IgD-negative memory B cell (primary cell): ENCODE measurements at regions not wholly inside any gene's neighbourhood (a gene's known extent, or its start where the extent isn't known, plus 50 kb on each side); places are given as distances from the start of the nearest gene placed in this dataset.

Experiments
- H3K27ac Mint-ChIP-seq, 3 donors: one replicate each; pipeline ENCODE4 v1.8.0; 2020 to 2022; ENCODE audit warnings: mild to moderate bottlenecking in 3 of 3, mixed read lengths in 3 of 3, moderate library complexity in 1 of 3
- H3K27me3 Mint-ChIP-seq: one replicate; pipeline ENCODE4 v1.8.0; 2021; ENCODE audit warnings: mixed read lengths
- H3K36me3 Mint-ChIP-seq: one replicate; pipeline ENCODE4 v1.8.0; 2020; ENCODE audit warnings: mild to moderate bottlenecking, mixed read lengths
- H3K4me1 Mint-ChIP-seq, 3 donors: one replicate each; pipeline ENCODE4 v1.8.0; 2020 to 2022; ENCODE audit warnings: mixed read lengths in 3 of 3, mild to moderate bottlenecking in 1 of 3
- H3K4me3 Mint-ChIP-seq, 4 donors: one replicate each; pipeline ENCODE4 v1.8.0; 2020 to 2022; ENCODE audit warnings: mild to moderate bottlenecking in 4 of 4, mixed read lengths in 4 of 4, moderate library complexity in 3 of 4
- H3K9me3 Mint-ChIP-seq, 3 donors: one replicate each; pipeline ENCODE4 v1.8.0; 2020 to 2021; ENCODE audit warnings: mixed read lengths in 3 of 3, mild to moderate bottlenecking in 1 of 3

DNA sequence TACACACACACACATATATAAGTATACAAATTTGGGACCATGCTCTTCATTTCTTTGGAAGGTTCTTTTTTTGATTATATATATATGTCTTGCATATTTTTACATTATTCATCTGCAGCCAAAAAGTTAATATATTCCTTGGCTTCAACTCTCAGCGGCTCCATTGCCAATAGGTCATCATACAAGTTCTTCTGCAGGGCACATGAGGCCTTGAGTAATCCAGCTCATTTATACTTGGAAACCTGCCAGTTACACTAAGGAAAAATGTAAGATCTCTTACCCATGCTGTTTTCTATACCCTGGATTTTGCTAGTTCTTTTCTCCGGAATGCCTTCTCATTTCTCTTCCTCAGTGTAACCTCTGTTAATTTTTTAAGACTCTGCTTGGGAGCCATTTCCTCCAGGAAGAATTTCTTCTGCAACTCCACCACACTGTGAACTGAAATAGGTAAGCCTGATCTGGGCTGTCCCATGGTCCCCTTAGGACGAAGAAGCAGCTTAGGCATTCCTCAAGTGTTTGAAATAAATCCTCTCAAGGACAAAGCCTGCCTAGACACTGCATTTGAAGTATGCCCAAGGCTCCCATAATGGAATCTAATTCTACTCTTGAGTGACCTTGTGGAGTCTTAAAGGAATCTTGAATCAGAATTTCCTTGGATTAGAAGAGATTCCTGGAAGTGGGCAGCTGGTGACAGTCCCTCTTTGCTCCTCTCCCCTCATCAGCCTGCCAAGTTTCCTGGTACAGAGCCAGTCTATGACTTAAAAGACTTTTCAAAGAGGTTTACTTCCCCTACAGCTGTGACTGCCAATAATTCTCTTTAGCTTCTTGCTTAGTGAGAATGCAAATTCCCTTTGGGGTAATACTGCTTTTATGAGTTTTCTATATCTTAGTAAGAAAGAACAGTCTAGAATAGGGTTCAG lies 182.8 kb downstream of the C11orf87 start:
- Mint-ChIP-seq H3K4me3 (no peak overlapping the region), H3K4me1 (no peaks in the 10 kb centered on the region), H3K36me3 (peaks cover 1% of the 10 kb centered on the region), H3K27me3 (no peaks in the 10 kb centered on the region), H3K27ac (no peak overlapping the region), H3K9me3 (peaks cover 0 to 4% (median 0%) of the 10 kb centered on the region in 3 donors)

DNA sequence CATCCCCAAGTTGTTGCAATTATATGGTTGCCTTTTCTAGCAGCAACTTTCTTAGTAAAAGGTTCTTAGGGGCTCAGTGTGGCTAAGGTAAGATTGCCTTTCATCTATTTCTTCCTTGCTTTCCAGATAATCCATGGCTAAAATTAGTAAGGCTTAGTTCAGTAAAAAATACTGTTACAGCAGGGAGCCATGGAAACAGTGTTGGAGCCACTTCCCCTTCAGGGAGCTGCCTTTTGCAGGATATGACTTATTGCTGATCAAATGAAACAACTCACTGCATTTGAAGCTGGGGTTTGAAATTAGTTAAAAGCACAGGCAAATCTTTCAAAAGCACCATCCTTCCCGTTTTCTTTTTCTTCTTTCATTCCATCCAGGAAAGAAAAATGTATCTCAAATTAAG lies 184.3 kb downstream of the C11orf87 start:
- Mint-ChIP-seq H3K27ac (no peak overlapping the region), H3K4me1 (no peaks in the 10 kb centered on the region), H3K36me3 (peaks cover 1% of the 10 kb centered on the region), H3K4me3 (no peak overlapping the region), H3K9me3 (peaks cover 0 to 4% (median 0%) of the 10 kb centered on the region in 3 donors), H3K27me3 (peaks cover 1% of the 10 kb centered on the region)

DNA sequence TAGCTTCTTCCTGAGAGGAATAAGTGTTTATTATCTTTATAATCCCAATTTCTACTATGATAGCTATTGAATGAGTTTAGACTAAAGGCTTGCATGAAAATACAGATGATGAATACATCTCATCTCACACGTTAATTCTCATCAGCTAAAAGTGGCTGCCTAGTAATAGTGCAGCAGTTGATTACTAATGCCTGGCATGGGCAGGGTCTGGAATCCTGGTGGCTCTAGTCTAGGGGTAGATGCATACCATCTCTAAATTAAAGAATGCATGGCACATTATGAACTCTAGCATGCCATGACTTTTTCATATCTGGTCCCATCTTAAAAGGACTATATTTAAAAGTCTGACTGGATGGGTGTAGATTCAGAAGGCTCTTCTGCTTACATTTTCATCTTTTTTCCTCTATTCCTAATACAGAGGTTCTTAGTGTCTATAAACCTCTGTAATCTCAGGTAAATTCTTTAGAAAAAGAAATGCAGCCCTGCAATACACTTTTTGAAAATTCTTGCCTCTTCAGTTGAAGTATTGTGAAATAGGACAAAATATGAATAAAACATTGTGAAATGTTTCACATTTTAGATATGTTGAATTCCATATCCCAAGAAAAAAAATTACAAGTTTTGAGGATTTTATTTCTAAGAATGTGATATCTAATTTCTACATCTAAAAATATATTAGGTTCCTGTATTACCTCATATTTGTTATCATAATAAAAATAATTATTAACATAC lies 187.6 kb downstream of the C11orf87 start:
- Mint-ChIP-seq H3K36me3 (peaks cover 1% of the 10 kb centered on the region), H3K4me1 (no peaks in the 10 kb centered on the region), H3K9me3 (peaks cover 0 to 9% (median 0%) of the 10 kb centered on the region in 3 donors), H3K27me3 (peaks cover 1% of the 10 kb centered on the region), H3K4me3 (no peak overlapping the region), H3K27ac (no peak overlapping the region)

DNA sequence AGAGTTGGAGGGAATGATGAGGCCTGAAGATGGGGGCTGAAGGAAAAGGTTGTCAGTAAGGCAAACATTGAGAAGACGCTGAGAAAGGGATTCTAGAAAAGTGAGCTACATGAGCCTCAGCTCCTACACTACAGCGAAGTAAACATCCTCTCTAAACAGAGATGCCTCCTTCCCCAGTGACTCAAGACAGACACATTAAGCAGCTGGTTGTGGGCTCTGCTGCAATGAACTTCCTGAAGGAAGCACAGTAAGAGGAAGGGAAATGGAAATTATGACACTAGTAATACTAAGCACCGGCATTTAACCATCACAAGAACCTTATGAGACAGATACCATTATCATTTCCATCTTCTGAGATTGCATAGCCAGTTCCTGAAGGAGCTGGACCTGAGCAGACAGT lies 190.5 kb downstream of the C11orf87 start:
- Mint-ChIP-seq H3K4me3 (no peak overlapping the region), H3K36me3 (peaks cover 1% of the 10 kb centered on the region), H3K9me3 (peaks cover 0 to 7% (median 0%) of the 10 kb centered on the region in 3 donors), H3K27ac (no peak overlapping the region), H3K4me1 (no peaks in the 10 kb centered on the region), H3K27me3 (peaks cover 1% of the 10 kb centered on the region)

DNA sequence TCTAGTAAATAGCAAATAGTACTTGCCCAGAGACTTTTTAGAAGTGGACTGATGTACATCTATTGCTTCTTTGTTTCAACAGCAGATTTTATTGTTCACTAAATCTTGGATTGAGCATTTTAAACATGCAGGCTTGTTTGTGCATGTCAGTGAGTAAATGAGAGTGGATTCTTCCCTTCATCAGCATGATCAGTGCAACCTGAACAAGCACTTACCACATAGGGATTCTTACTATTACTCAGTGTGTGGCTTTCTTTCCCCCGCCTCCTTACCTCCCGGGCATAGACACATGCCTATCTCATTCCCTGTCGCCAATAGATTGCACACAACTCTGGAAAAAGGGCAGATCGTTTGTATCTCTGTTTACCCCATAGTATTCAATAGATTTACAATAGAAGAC lies 197.5 kb downstream of the C11orf87 start:
- Mint-ChIP-seq H3K4me1 (no peaks in the 10 kb centered on the region), H3K4me3 (no peak overlapping the region), H3K27ac (no peak overlapping the region), H3K9me3 (peaks cover 0 to 14% (median 8%) of the 10 kb centered on the region in 3 donors), H3K36me3 (no peaks in the 10 kb centered on the region), H3K27me3 (peaks cover 3% of the 10 kb centered on the region)

DNA sequence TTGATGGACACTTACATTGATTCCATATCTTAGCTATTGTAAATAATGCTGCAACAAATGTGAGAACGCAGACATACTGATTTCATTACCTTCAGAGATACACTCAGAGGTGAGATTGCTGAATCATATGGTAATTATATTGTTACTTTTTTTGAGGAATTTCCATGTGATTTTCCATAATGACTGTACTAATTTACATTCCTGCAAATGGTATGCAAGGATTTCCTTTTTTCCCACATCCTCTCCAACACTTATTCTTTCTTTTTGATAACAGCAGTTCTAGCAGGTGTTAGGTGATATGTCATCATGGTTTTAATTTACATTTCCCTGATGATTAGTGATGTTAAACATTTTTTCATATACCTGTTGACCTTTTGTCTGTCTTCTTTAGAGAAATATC lies 207.7 kb downstream of the C11orf87 start:
- Mint-ChIP-seq H3K4me3 (no peak overlapping the region), H3K27me3 (no peaks in the 10 kb centered on the region), H3K4me1 (no peaks in the 10 kb centered on the region)

DNA sequence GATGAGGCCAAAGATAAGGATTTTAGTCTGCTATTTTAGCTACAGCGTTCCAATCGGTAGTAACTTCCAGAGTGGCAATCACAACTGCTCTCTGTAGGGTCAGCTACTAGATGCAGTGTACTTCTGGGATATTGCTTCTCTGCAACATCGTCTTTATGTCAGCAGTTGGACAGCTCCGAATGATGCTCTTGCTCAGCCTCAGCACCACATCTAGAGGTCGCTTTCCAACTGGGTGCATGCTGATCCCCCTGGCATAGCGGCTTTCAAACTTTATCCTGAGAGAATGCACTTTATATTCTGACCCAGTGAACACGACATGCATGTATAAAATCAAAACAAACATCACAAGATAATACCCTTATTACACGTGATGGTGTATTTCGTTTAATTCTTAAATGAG lies 219.6 kb downstream of the C11orf87 start:
- Mint-ChIP-seq H3K4me3 (no peak overlapping the region), H3K27me3 (no peaks in the 10 kb centered on the region), H3K27ac (no peak overlapping the region), H3K36me3 (no peaks in the 10 kb centered on the region), H3K4me1 (no peaks in the 10 kb centered on the region), H3K9me3 (peaks cover 0 to 4% (median 0%) of the 10 kb centered on the region in 3 donors)

More for the DNA sequence above, 207.7 kb downstream of the C11orf87 start:
- H3K27ac Mint-ChIP-seq: no peak overlapping the region
- peaks cover 0 to 12% (median 9%) of the 10 kb centered on the region in 3 donors for H3K9me3 Mint-ChIP-seq
- H3K36me3 Mint-ChIP-seq: no peaks in the 10 kb centered on the region

DNA sequence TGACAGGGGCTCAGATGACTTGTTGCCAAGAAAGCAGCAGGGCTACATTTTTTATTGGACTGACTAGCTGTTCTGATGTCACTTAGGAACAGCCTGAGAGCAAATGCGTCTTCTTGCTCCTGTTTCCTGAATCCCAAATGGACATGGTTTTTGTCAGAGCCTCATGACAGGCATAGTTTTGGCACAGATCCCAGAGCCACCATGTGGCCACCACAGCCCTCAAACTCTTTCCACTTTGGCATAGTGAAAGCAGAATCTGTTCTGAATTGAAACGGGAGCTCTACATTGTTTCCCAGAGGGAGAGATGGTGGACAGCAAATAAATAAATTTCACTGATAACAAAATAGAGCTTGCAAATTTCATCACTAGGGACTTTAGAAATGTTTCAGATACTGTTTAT lies 222.2 kb downstream of the C11orf87 start:
- H3K4me3 Mint-ChIP-seq: no peak overlapping the region
- H3K36me3 Mint-ChIP-seq: no peaks in the 10 kb centered on the region
- H3K9me3 Mint-ChIP-seq: no peaks in the 10 kb centered on the region
- H3K4me1 Mint-ChIP-seq: no peaks in the 10 kb centered on the region
- H3K27ac Mint-ChIP-seq: no peak overlapping the region
- H3K27me3 Mint-ChIP-seq: no peaks in the 10 kb centered on the region

DNA sequence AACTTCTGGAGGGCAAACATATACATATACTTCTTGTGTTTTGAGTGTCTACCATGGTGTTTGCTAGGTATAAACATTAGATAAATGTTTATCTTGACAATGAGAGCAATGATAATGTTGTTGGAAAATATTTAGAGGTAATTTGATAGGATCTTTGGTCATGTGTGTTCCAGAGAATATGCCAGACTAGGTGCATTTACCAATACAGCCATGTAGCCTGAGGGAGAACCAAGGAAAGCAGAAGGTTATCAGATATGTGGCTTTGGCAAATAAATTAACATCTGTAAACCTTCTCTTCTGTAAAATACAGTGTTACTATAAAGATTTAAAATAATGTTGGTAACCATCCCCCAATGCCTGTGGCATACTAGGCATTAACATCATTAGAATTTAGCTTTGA lies 226.8 kb downstream of the C11orf87 start:
- Mint-ChIP-seq H3K4me3 (no peak overlapping the region), H3K27me3 (no peaks in the 10 kb centered on the region), H3K36me3 (no peaks in the 10 kb centered on the region), H3K4me1 (no peaks in the 10 kb centered on the region), H3K27ac (no peak overlapping the region), H3K9me3 (no peaks in the 10 kb centered on the region)

DNA sequence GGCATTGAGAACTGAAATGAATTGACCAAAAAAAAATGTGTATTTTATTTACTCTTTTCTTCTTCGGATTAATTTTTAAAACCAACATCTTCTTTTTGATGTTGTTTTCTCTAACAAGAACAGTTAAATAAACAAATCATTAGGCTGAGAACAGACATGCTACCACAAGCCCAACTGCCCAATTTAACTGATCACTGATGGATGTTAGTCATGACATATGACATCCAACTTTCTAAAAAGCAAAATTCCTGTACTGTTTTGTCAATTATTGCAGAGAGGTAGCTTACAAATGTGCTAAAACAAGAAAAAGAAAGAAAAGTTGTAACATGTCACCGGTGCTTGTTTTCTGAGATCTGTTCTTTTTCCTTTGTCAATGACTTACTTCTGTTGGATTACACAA lies 232.1 kb downstream of the C11orf87 start:
- no peaks in the 10 kb centered on the region for H3K4me1 Mint-ChIP-seq
- H3K27ac Mint-ChIP-seq: no peak overlapping the region
- no peak overlapping the region for H3K4me3 Mint-ChIP-seq
- no peaks in the 10 kb centered on the region for H3K27me3 Mint-ChIP-seq
- H3K36me3 Mint-ChIP-seq: no peaks in the 10 kb centered on the region
- no peaks in the 10 kb centered on the region for H3K9me3 Mint-ChIP-seq

DNA sequence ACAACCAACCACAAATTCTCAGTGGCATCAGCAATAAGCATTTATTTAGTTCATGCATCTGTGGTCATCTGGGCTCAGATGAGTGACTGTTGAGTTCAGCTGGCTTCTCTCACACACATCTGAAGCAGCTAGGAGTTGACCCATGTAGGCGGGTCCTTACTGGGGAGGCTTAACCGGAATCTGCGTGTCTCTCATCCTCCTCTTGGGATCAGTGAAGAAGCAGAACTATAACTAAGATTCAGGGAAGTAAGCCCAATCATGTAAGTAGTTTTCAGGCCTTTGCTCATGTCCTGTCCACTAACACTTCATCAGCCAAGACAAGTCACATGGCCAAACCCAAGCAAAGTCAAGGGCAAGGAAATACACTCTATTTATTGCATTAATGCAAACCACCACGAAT lies 236.2 kb downstream of the C11orf87 start:
- Mint-ChIP-seq H3K27ac (no peak overlapping the region), H3K27me3 (peaks cover 3% of the 10 kb centered on the region), H3K9me3 (no peaks in the 10 kb centered on the region), H3K4me1 (no peaks in the 10 kb centered on the region), H3K36me3 (no peaks in the 10 kb centered on the region), H3K4me3 (no peak overlapping the region)

DNA sequence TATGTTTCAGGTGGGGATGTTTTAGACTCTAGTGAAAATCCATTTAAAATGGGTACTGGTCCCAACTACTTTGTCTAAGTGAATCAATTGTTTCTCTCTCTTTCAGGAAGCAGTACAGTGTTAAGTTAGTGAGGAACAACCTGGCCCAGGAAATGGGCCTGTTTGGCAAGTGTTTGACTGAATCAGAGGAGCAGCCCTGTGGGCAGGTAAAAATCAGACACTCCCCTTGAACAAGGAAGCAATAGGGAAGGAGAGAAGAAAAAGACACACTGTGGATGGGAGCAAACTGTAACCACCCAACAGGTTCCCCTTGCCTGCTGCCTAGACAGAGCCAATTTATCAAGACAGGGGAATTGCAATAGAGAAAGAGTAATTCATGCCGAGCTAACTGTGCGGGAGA lies 245.7 kb downstream of the C11orf87 start:
- Mint-ChIP-seq H3K4me1 (no peaks in the 10 kb centered on the region), H3K9me3 (peaks cover 0 to 6% (median 5%) of the 10 kb centered on the region in 3 donors), H3K36me3 (no peaks in the 10 kb centered on the region), H3K27me3 (peaks cover 1% of the 10 kb centered on the region), H3K4me3 (no peak overlapping the region), H3K27ac (no peak overlapping the region)

DNA sequence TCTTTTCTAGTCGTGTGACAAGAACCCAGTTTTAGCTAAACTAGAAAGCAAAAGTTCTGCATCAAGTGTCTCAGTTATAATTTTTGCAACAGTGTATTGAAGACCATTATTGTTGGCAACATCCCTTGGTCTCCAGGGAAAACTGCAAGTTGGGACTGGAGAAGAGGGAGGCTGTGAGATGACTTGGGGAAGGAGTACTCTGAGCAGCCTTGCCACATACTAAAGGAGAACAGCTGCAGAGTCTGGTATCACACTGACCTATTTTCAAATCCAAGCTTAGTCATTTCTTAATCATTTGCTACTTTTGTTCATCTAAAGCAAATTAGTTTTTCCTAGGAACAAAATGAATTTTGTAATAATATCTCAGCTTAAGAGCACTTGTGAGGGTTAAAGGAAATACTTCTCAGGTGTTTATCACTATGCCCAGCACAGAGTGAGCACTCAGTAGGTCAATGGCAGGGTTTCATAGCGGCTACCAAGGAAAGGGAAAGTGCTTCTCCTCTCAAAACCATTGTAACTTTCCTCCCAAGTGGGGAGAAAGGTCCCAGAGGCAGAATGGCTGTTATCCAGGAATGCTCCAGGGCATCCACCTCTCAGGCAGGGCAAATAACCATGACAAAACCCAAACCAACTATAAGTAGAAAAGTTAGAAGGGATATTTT lies 247.1 kb downstream of the C11orf87 start:
- no peaks in the 10 kb centered on the region for H3K4me1 Mint-ChIP-seq
- H3K36me3 Mint-ChIP-seq: no peaks in the 10 kb centered on the region
- no peak overlapping the region for H3K27ac Mint-ChIP-seq

DNA sequence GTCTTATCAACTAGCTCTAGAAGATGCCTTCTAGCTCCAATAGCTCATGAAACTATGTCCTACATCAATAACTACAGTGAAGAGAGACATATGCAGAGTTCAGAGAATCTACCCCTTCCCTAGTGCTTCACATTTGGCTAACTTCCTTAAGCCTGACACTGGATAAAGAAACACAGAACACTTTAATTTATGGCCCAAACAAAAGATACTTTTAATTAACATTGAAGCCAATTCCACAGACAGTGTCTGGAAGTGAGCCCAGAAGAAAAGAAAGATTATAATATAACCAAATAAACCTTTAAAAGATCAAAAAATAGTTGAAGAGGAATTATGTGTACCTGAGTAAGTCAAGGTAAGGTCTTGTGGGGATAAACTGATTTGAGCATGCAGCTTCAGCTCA lies 255.2 kb downstream of the C11orf87 start:
- Mint-ChIP-seq H3K27ac (no peak overlapping the region), H3K36me3 (no peaks in the 10 kb centered on the region), H3K9me3 (peaks cover 0 to 3% (median 0%) of the 10 kb centered on the region in 3 donors), H3K4me3 (no peak overlapping the region), H3K4me1 (no peaks in the 10 kb centered on the region), H3K27me3 (no peaks in the 10 kb centered on the region)

More for the DNA sequence above, 247.1 kb downstream of the C11orf87 start:
- Mint-ChIP-seq H3K9me3 (peaks cover 0 to 6% (median 5%) of the 10 kb centered on the region in 3 donors), H3K27me3 (peaks cover 1% of the 10 kb centered on the region), H3K4me3 (no peak overlapping the region)

DNA sequence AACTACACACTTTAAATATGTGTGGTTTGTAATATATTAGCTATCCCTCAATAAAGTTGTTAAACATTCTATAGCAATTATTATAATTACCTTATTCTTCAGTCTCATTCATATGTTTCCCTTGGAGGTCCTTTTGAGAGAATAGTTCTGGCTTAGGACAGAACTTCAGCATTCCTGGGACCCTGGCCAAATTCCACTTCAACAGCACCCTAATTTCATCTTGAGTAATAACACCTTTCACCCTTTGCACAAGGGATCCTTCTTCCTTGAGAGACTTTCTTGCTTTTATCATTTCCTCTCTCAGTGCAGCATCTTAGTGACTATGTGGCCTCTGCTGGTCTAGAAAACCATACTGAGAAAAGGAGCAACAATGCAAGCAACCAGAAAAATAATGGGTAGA lies 255.9 kb downstream of the C11orf87 start:
- H3K4me1 Mint-ChIP-seq: no peaks in the 10 kb centered on the region
- no peak overlapping the region for H3K27ac Mint-ChIP-seq
- H3K36me3 Mint-ChIP-seq: no peaks in the 10 kb centered on the region
- H3K4me3 Mint-ChIP-seq: no peak overlapping the region
- peaks cover 0 to 3% (median 0%) of the 10 kb centered on the region in 3 donors for H3K9me3 Mint-ChIP-seq
- H3K27me3 Mint-ChIP-seq: no peaks in the 10 kb centered on the region
